ENCODE measurements at regions not wholly inside any gene's neighbourhood (a gene's known extent, or its start where the extent isn't known, plus 50 kb on each side); places are given as distances from the start of the nearest gene placed in this dataset.

- DNase-seq (ENCODE audit: low spot score) = no peak
Observed at GRCh38 chr15:70555713-70556112, 207.6 kb downstream of the UACA start.

- no peak for DNase-seq (ENCODE audit: low spot score)
Observed at GRCh38 chr15:70547846-70548487, 215.4 kb downstream of the UACA start.

DNA sequence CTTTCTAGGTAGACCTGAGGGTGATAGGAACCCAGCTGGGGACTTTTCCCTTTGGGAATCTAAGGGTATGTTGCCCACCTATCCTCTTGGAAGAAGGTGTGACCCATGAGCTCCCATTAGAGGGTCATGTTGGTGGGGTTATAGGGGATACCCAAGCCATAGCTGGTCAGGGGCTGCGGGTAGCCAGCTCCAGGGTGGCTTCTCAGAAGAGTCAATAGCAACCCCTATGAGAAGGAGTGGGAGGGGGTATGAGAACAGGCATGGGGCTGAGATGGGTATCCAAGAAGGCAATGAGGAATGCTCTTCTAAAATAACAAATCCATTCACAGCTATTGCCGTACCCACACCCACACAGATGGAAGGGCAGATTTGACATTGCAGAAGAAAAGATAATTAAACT is 217.8 kb downstream of the UACA start:
- no peak for DNase-seq (ENCODE audit: low spot score)

DNA sequence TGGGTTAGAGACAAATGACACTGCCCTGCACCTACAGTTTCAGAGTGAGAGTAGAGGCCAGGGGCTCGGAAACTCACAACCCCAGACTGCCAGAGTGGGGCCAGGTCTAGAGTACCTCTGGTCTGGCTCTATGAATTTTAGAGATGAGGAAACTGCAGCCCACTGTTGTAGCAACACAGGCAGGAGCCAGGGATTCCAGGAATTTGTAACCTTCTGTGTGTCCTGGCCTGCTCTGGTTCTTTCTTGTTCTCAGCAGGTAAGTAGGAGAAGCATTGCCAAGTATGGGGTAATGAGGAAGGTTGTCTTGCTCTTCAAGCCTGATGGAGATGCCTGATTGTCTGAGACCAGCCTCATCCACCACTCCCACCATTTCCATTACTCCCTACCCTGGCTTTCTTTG is 221.8 kb downstream of the UACA start:
- no peak for DNase-seq (ENCODE audit: low spot score)

- DNase-seq (ENCODE audit: low spot score) = no peak
Observed at GRCh38 chr15:70539912-70540530, 223.3 kb downstream of the UACA start.

- no peak for DNase-seq (ENCODE audit: low spot score)
Observed at GRCh38 chr15:70539409-70539808, 223.9 kb downstream of the UACA start.

GRCh38 chr15:70538278-70538677 is 225.1 kb downstream of the UACA start:
- peak; percentile 30 for DNase-seq (ENCODE audit: low spot score)

GRCh38 chr15:70535955-70536338 is 227.4 kb downstream of the UACA start:
- no peak for DNase-seq (ENCODE audit: low spot score)

DNA sequence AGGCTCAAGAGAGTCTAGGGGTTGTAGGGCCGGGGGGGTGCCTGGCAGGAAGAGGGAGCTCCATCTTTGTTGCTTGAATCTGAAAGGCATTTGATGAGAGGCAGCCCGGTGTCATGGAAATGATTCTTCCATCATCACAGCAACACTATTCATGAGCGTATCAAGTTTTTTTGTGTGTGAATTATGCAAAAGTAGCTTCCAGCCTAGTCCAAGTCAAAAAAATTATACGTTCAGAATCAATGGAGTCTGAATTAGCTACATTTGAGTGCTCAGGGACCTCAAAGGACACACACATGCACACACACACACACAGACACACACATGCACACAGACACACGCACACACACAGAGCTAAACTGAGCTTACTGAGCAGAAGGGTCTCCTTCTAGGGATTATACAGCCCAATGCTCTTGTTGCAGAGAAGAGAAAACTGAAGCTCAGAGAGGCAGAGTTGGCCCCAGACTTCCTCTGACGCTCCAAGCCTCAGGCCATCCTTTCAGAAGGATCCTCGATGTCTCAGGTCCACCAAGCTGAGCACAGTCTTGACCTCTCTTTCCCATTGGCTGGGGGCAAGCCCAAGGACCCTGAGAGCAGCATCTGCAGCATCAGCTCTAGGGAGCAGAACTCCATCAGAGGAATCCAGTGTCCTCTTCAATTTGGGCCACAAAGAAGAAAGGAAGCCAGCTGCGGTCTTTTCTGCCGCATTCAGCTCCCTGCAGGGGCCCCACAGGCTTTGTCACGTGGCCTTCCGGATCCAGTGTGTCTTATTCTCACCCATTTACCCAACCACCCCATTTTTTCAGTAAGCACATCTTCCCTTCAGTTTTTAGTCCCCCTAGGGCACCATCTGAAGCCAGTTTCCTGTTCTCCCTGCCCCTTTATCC is 228.0 kb downstream of the UACA start:
- DNase-seq (ENCODE audit: low spot score) = no peak

DNA sequence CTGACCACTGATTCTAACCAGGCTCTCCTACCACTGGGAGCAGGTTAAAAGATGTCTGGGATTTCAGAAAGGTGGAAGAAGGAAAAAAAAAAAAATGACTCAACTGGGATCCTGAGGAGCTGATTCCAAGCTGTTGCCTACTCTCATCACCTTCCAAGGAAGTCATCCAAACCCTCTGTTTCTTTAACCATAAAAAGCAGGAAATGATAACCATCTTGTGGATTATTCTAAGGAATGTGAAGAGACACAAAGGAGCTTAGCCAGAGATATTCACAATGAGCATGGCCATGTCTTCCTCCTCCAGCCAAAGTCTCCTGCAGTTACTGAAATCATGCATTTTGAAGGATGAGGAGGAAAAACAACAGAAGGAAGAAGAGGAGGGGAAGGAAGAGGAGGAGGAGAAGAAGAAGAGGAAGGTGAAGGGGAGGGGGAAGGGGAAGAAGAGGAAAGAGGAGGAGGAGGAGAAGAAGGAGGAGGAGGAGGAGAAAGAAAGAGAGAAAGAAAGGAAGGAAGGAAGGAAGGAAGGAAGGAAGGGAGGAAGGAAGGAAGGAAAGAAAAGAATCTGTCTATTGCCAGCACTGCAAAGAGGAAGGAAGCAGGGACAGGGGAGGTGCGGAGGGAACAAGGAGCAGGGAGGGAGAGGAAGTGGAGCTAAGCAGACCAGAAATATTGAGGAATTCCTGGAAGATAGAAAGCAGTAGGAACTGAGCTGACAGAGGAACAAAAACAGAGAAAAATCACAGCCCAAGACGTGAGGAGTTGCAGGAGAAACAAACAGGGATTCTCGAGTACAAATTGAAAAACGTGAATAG is 229.2 kb downstream of the UACA start:
- no peak for DNase-seq (ENCODE audit: low spot score)

- DNase-seq (ENCODE audit: low spot score) = no peak
Observed at GRCh38 chr15:70532531-70533186, 230.7 kb downstream of the UACA start.

GRCh38 chr15:70531576-70531975 is 231.8 kb downstream of the UACA start:
- DNase-seq (ENCODE audit: low spot score) = no peak

GRCh38 chr15:70530906-70531305 is 232.5 kb downstream of the UACA start:
- DNase-seq (ENCODE audit: low spot score) = no peak

GRCh38 chr15:70530503-70530902 is 232.9 kb downstream of the UACA start:
- no peak for DNase-seq (ENCODE audit: low spot score)

- no peak for DNase-seq (ENCODE audit: low spot score)
Observed at GRCh38 chr15:70530017-70530499, 233.3 kb downstream of the UACA start.

DNA sequence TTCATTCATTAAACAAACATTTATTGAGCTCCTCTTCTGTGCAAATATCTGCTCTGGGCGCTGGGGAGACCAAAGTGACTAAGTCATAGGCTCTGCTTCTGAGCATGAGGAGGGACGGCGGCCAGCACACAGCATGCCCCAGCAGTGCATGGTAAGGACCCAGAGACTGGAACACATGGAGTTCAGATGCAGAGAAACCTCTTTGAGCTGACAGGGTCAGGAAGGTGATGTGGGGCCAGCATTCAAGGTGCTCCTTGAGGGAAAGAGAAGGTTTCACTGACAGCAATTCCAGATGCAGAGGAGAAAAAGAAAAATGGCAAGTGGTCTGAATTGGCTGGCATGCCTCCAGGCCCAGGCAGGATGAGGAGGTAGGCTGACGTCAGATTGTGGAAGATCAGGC is 234.5 kb downstream of the UACA start:
- no peak for DNase-seq (ENCODE audit: low spot score)

- peak; percentile 90 for DNase-seq (ENCODE audit: low spot score)
Observed at GRCh38 chr15:70528270-70528706, 235.1 kb downstream of the UACA start.

DNA sequence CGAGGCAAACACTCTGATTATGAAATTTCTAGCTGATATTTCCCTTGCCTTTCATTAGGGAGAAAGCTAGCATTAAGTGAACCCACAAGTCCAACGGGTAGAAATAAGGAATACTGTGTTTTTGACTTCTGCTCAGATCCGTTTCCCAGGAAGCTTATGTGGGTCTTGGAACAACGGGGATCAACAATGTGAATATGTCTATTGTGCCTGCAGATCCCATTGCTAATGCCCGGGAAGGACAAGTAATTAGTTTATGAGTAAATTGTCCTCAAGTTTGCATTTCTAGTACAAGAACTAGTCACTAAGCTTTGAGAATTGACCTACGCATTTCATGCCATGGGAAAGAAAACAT is 236.4 kb downstream of the UACA start:
- DNase-seq (ENCODE audit: low spot score) = no peak

- DNase-seq (ENCODE audit: low spot score) = peak; percentile 91
Observed at GRCh38 chr15:70526221-70526973, 237.0 kb downstream of the UACA start.

DNA sequence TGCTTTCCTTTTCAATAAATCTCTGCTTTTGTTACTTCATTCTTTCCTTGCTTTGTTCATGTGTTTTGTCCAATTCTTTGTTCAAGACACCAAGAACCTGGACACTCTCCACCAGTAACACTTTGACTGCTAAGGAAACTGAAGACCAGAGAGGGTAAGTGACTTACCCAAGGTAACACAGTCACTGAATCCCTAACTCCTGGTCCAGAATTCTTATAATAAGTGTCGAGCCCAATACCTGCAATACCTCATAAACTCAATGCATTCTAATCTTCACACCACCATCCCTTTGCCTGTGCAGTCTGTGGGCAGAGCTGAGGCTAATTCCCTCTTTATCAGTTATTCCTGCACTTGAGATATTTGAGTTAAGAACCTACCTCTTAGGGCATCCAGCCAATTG is 237.8 kb downstream of the UACA start:
- DNase-seq (ENCODE audit: low spot score) = no peak

GRCh38 chr15:70524470-70524869 is 238.9 kb downstream of the UACA start:
- DNase-seq (ENCODE audit: low spot score) = no peak
